ENCODE measurements at regions not wholly inside any gene's neighbourhood (a gene's known extent, or its start where the extent isn't known, plus 50 kb on each side); places are given as distances from the start of the nearest gene placed in this dataset.

GRCh38 chr19:31500946-31501345, 151.7 kb upstream of the TSHZ3 start:
- H3K79me1 ChIP-seq (ENCODE audit: low read depth, low read length) = no peaks in the 10 kb centered on the region
- H3K4ac ChIP-seq (replicated peaks; ENCODE audit: insufficient read length, low read depth, low read length) = no peak overlapping the region
- no peaks in the 10 kb centered on the region for H3K27me3 ChIP-seq (replicated peaks in 1 of 4; ENCODE audit: control insufficient read depth in 3 of 4, extremely low read depth in 1 of 4, insufficient read depth in 3 of 4, low read length in 3 of 4)
- whole genome bisulfite sequencing, 2 experiments (ENCODE audit: extremely low coverage in 1 of 2, insufficient coverage in 1 of 2, insufficient read length in 1 of 2, insufficient replicate concordance in 2 of 2, low coverage in 1 of 2, low lambda C conversion rate in 2 of 2, missing lambda C conversion rate in 1 of 2) = 91% methylated on average over 11 of the region's 11 CpGs; no CpG with 5 or more reads in 1 of the 2 experiments
- no peak overlapping the region for H3K4me2 ChIP-seq (ENCODE audit: insufficient read depth in 1 of 2, low read depth in 2 of 2, low read length in 2 of 2)
- H3K23me2 ChIP-seq (ENCODE audit: low read depth, low read length) = no peaks in the 10 kb centered on the region
- H4K91ac ChIP-seq (replicated peaks; ENCODE audit: insufficient read length, low read length) = no peak overlapping the region
- no peak overlapping the region for H2AFZ ChIP-seq (ENCODE audit: low read length)
- no peak overlapping the region for H3K4me3 ChIP-seq (ENCODE audit: extremely low read depth in 1 of 4, insufficient read depth in 2 of 4, low read depth in 3 of 4, low read length in 4 of 4)
- no peaks in the 10 kb centered on the region for H4K20me1 ChIP-seq (replicated peaks in 1 of 2; ENCODE audit: control insufficient read depth in 1 of 2, insufficient read depth in 2 of 2, low read length in 2 of 2)
- no peaks in the 10 kb centered on the region for H3K9me3 ChIP-seq (ENCODE audit: insufficient read depth in 2 of 2, low read depth in 1 of 2, low read length in 1 of 2)
- no peak overlapping the region for H3K56ac ChIP-seq (replicated peaks; ENCODE audit: insufficient read length, low read depth, low read length)
- no peak overlapping the region for H3K18ac ChIP-seq (ENCODE audit: extremely low read depth, low read length)
- H3K9ac ChIP-seq (replicated peaks in 1 of 4; ENCODE audit: extremely low read depth in 1 of 4, low read depth in 3 of 4, low read length in 3 of 4) = no peak overlapping the region
- ChIA-PET POLR2A (ENCODE audit: partially characterized antibody) (no interaction called here), CTCF (ENCODE audit: partially characterized antibody) (interaction anchor here (0.5 to 1.5 kb wide), 5 partner anchors 10 to 163 kb away, joined by 3 to 6 read pairs (median 3); no protein-coding TSS in a partner anchor)
- no peak overlapping the region for H2BK20ac ChIP-seq (ENCODE audit: low read length)
- H4K8ac ChIP-seq (ENCODE audit: extremely low read depth, insufficient read depth, low read length) = no peak overlapping the region
- no peak overlapping the region for H3K27ac ChIP-seq (ENCODE audit: low read depth, low read length)
- no peak for DNase-seq (ENCODE audit: low read depth in 1 of 2, low spot score in 2 of 2)
- no peak for FAIRE-seq
- no peak overlapping the region for H4K5ac ChIP-seq (ENCODE audit: insufficient read length, low read depth, low read length)
- H2BK12ac ChIP-seq (ENCODE audit: low read depth, low read length) = no peak overlapping the region
- H3K23ac ChIP-seq (ENCODE audit: insufficient read length) = no peak overlapping the region
- H3K4me1 ChIP-seq (replicated peaks in 1 of 4; ENCODE audit: control insufficient read depth in 3 of 4, insufficient read depth in 4 of 4, low read length in 3 of 4) = no peaks in the 10 kb centered on the region; a peak in 1 of 7 replicates
- no peak overlapping the region for H2BK120ac ChIP-seq (replicated peaks; ENCODE audit: low read depth, low read length)
- H2AK5ac ChIP-seq (ENCODE audit: low read depth, low read length) = no peak overlapping the region
- no peaks in the 10 kb centered on the region for H3K79me2 ChIP-seq (ENCODE audit: control insufficient read depth in 1 of 2, insufficient read depth in 2 of 2, low read length in 2 of 2)
- no peaks in the 10 kb centered on the region for H3K36me3 ChIP-seq (ENCODE audit: control insufficient read depth in 2 of 4, insufficient read depth in 4 of 4, low read length in 3 of 4)
- H2BK5ac ChIP-seq (ENCODE audit: low read depth, low read length) = no peak overlapping the region
- TF ChIP-seq SIRT6 (IDR thresholded peaks at IDR 0.05; ENCODE audit: low read length) = no peak
- no peak for TF ChIP-seq CHD2 (IDR thresholded peaks at IDR 0.05; ENCODE audit: low read length)
- TF ChIP-seq TAF7 (optimal IDR thresholded peaks at IDR 0.05; ENCODE audit: borderline replicate concordance, low read depth, low read length) = no peak
- TF ChIP-seq EGR1 (IDR thresholded peaks at IDR 0.05; ENCODE audit: borderline replicate concordance, low read depth, low read length) = no peak
- no peak for TF ChIP-seq BRCA1 (IDR thresholded peaks at IDR 0.05; ENCODE audit: low read depth, low read length)
- no peak for TF ChIP-seq E2F6 (IDR thresholded peaks at IDR 0.05)
- TF ChIP-seq TCF12 (IDR thresholded peaks at IDR 0.05; ENCODE audit: low read depth, low read length) = no peak
- TF ChIP-seq RFX5 (IDR thresholded peaks at IDR 0.05; ENCODE audit: borderline replicate concordance, low read depth, low read length) = no peak
- TF ChIP-seq RBBP5 (IDR thresholded peaks at IDR 0.05; ENCODE audit: borderline replicate concordance, low read depth, low read length) = no peak
- no peak for TF ChIP-seq CHD1 (IDR thresholded peaks at IDR 0.05; ENCODE audit: low read depth, low read length)
- TF ChIP-seq SP2 (IDR thresholded peaks at IDR 0.05; ENCODE audit: low read length) = no peak
- no peak for TF ChIP-seq RNF2 (IDR thresholded peaks at IDR 0.05; ENCODE audit: borderline replicate concordance, low read depth, low read length, missing control alignments, poor library complexity, severe bottlenecking)
- no peak overlapping the region for H3K14ac ChIP-seq (ENCODE audit: insufficient read length)
- H2BK15ac ChIP-seq (ENCODE audit: low read length) = no peak overlapping the region
